NOMO-1 (cell line): ENCODE measurements at regions not wholly inside any gene's neighbourhood (a gene's known extent, or its start where the extent isn't known, plus 50 kb on each side); places are given as distances from the start of the nearest gene placed in this dataset.

Source experiments
- DNase-seq, 2 experiments: peaks; one replicate each; lab custom pipeline; 2025; ENCODE audit not compliant: unreplicated experiment in 2 of 2; lab: John Stamatoyannopoulos, UW

DNA sequence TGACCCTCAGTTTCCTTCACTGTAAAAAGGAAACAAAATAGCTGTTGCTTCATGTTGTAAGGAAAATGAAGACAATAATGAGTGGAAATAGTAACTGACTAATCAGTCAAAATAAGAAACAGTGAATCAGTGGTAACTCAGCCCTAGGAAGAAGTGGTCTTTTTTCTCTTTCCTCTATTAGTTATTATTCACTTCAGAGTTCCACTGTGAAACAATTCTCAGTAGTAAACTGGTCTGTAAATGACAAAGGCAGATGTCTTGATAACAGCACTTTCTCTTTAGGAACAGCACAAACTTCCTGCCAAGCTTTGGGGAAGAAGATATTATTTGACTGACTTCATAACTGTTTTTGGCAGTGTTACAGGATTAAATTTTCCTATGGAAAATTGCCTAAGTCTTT, 600.5 kb upstream of the KLHL1 start:
- DNase-seq = no peak

DNA sequence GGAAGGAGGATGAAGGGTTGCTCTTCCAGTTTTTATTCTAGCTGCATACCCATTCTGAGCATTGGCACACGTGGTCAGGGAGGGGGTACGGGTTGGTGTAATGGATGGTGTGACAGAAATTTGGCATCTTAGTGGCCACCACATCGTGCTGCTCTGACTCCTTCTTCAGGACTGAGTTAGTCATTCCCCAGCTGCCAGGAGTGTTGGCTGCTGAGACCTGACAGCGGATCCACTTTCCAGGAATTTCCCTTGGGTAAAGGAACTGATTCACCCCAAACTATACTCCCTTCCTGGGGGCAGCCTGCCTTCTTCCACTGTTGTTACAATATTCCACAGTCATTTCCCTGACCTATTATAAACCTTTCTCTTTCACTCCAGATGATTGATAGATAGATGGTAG, 595.5 kb upstream of the KLHL1 start:
- DNase-seq = no peak

DNA sequence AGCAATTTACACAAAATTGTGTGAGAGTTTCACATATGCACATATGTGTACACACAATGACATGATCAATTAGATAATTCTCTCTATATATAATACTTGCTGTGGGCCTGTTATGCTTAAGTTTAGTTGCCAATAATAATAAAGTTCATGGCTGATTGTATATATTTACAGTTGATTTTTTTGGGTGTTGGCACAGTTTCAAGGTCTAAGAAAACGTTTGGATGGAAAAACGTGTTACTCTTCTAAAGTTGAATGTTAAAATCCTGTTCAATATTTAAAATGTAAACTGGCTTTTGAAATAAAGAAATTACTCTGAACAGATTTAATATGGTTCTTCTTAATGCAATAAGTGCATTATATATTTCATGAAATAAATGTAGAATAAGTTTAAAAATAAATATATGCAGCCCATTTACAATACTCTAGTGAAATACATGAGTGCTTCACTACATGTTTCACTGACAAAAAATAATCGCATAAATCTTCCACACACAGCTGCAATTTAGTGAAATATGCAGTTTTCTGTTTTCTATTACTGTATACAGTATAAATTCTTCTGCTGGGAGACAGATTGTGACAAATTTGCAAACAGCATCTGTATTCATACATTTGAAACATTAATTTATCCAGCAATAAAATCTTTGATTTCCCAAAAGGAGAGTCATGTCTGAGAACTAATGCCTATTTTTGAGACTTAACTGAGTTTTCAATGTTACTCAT, 586.9 kb upstream of the KLHL1 start:
- DNase-seq = no peak

DNA sequence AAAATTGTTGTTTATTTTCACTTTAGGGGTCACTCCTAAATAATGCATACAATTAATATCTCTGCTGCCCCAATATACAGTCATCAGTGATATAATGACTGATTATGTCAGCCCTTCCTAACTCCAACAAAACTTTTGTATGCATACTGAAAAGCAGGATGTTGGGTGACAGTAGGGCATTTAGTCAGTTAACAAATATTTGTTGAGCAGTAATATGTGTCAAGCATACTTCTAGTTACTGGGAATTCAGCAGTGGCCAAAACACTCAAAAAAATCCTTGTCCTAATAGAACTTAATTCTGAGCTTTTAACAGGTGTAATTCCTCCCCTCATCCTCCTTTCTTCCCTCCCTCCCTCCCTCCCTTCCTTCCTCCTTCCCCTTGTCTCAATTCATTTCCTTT, 560.7 kb upstream of the KLHL1 start:
- no peak for DNase-seq

DNA sequence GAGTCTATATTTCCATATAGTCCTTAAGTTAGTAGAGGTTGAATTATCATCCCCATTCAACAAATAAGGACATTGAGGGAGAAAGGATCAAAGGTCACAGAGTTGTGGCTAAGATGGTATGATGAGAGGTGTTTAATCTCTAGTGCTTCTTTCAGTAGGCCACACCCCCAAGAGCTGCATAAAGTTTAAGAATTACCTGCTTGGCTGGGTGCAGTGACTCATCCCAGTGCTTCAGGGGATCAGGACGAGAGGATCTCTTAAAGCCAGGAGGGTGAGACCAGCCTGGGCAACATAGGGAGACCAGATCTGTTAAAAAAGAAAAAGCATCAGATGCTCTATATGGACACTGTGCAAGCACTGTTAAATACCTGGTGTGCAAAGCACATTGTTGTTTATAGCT, 560.0 kb upstream of the KLHL1 start:
- no peak for DNase-seq

DNA sequence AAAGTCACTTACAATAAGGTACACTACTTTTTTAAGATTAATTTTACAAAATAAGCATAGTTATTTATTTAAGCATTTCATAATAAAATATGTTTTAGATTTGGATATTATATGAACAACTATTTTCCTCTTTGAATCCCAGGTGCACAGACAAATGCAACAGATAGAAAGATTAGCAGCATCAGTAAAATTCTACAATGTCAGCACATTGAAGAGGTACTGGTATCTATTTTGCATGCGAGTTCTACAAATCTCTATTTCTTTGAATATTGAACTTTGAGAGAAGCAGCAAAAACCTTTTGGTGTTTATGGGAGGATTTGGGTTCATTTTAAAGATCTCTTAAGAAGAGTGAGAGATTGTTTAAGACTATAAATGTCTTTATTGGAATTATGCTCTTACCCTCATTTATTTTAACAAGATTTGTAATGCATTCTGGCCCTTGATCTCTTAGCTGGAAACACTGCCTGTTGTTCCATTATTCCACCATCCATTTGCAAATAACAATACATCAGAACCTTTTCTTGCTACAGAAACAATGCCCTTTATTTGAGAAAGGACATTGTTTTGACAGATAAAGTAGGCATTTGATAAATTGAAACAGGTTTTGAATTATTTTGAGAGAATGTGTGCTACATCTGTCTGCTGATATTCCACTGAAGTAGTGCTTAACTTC, 558.8 kb upstream of the KLHL1 start:
- no peak for DNase-seq

DNA sequence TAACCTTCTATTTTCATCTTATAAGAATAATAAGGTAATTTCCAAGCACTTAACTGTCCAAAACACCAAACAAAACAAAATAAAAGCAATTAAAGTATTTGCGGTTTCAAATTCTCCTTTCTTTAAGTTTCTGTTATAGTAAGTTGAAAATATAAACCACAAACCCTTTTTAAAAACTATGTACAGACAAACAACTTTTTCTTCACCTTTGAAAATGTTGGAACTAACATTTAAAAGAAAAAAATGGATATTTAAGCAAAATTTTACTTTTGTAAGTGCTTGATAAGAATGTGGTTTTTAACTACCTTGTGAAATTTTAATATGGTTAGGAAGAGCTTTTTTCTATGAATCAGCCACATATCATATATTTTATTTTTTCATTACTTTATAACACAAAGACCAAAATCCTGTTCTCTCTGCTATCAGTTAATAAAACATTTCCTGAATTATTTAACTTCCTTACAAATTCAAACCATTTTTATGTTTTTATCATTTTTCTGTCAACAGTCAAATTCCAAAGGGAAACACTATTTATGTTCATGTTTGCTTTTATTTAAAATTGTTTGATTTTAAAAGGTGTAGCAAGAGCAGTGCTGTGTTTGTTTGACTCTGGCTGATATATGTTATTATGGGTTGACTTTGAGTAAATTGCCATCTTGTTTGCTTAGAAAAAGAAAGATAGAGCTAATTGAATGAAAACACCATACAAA, 554.1 kb upstream of the KLHL1 start:
- DNase-seq = no peak

DNA sequence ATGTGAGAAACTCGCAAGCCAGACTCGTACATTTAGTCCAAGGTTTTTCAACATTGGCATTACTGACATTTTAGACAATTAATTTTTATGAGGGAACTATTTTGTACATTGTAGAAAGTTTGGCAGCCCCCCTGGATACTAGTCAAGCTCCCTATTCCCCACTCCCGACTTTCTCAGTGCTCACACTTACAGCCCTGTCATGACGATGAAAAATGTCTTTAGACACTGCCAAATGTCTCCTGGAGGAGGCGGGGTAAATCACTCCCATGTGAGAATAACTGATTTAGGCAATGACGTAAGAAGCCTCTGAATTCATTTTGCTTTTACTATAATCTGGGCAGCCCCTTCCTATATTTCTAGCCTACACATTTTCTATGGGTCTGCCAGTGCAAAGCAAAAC, 535.8 kb upstream of the KLHL1 start:
- no peak for DNase-seq

DNA sequence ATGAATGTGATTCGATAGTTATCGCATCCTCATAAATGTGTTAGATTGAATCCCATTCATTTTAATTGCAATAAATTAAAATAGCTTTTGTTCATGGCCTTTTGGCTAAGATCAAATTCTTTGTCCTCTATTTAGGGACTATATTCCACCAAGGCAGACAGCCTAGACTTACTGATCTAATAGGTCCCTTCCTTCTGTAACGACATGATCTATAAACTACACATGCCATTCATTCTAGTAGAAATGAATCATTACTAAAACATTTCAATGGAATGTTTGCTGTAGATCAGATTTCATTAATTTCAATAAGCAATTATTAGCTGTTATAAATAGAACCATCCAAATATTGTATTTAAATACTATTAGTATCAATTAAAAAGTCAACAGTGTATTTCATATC, 526.6 kb upstream of the KLHL1 start:
- DNase-seq = no peak

DNA sequence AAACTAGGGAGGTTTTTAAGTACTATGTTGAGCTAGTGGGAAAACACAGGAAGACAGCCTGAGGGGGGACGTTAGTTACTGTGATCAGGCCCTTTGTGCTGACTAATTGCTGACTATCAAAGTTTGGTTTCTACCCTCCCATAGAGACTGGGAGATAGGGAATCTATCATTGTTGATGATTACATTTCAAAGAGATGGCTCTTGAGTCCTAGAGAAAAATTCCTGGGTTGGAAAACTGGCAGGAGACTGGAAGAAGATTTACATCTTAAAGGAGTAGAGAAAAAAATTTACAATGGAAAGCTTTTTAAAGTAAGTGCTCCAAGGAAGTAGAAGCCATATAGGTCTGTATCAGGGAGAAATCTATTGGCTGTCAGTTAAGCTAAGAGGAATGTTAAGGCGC, 522.0 kb upstream of the KLHL1 start:
- no peak for DNase-seq

DNA sequence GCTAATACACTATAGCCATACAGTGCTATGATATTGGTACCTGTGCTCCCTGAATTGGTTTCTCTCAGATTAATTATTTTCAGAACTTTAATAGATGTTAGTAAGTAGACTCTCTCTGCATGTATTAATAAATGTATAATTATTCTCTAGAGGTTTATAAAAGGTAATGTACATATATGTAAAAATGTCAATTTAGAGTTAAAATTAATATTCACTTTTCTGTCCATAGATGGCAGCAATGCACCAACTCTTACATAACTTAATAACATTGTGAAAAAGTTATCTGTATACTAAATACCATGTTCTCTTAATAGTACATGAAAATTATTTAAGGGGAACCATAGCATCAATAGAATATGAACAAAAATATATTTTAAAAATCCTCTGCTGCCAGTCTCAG, 515.0 kb upstream of the KLHL1 start:
- peak in 1 of 2 experiments; percentile 27 for DNase-seq

DNA sequence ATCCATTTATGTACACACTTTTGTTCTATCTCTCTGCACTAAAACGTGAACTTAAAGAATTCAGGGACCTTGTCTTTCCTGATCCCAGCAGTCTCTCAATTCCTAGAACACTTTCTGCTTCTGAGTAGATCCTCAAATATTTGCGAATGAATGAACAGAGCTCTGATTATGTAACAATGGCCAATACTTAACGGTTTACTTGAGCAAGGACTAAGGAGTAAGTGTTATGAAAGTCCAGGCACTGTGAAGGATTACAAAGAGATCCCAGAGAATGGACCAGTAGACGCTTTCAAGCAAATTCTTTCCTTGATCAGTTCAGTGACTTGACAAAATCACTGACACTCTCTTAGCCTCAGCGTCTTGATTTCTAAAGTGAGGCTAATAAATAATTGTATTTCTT, 514.5 kb upstream of the KLHL1 start:
- no peak for DNase-seq

DNA sequence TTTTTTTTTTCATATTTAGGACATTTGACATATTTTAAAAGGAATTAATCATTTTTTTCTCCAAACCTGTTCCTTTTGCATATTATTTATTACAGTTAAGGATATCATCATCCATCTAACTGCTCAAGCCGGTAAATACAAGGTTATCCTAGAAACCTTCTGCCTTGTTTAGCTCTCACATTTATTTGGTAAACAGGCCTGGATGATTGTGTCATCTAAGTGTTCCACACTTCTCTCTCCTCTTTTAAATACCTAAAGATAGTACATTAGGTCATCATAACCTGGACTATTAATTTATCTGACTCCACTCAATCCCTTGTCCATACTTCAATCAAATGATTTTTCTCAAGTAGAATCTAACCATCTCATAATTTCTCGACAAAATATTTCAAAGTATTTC, 511.7 kb upstream of the KLHL1 start:
- DNase-seq = no peak

DNA sequence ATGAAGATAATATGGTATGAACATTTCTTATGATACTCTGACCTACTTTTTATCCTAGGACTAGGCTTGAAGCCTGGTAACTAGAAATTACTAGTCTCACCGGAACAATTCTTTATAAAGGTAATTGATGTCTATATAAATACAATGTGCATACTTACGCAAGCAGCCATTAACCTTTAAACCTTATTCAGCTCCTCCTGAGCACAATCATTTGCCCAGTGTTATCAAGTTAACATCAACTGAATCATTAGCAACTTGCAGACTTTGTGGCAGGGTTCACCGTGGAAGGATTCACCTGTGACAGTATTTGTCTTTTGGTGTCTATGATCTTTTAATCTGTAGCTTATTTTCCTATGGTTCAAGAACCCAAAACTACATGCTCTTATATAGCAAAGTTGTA, 508.6 kb upstream of the KLHL1 start:
- no peak for DNase-seq

DNA sequence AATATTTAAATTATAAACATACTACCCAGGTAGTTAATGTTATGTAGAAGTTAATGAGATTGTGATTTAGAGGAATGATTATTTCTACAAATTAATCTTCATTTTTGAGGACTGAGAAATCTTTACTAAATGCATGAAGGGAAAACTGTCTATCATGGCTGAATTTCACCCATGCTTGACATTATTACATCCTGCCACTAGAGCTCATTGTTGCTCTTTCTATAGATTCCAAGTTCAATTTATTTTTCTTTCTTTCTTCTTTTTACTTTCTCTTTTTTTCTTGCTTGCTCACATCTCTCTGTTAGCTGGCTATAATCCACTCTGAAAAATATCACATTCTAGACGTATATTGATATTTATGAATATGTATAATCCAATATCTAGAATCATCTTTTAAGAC, 505.0 kb upstream of the KLHL1 start:
- DNase-seq = no peak

DNA sequence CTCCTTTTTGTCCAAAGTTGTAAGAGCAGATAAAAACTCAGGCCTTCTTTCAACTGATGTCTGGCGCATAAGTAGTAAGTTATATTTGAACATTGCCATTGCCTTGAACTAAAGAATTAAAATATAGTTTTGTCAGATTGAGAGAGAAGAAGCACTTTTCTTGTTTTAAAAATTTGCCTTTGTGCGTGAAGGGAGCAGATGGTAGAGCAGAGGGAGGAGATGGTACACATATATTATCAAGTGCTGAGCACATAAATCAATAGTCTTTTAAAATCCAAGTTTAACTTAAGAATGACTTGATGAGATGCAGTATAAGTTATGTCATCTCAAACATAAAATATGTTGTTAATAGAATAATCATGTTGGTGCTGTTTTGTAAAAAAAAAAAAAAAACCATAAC, 504.6 kb upstream of the KLHL1 start:
- no peak for DNase-seq

DNA sequence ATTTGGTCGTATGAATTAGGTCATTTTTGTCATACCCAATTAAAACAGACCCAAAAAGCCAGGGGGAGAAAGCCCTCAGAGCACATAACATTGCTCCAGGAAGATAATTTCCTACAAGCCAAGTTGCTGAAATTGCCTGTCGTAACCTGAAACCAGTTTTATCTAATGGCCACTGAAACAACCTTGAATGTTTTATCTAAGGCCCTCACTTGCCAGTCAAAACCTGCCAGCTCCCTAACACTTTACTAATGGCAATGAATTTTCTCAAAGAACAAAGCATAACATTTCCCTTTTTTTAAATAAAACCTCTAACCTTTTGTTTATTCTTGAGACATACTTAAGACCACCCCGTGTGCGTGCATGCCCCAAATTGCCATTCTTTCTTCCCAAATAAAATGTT, 496.2 kb upstream of the KLHL1 start:
- DNase-seq = no peak

DNA sequence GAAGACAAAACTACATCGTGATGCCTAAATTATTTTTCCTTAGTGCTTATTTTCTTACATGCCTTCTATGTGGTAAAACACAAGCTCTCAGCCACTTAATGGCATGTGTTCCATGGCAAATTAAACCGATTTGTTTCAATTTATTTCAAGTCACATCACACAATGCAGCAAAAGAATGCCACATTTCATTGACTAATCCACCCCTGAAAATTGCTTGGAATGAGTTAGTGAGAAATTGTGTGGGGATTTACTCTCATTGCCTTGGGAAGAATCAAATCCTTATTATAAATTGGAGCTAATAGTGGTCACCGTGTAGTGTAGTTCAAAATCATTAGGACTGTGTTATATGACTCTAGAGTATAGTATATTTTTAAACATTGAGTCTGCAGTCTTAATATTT, 485.5 kb upstream of the KLHL1 start:
- no peak for DNase-seq

DNA sequence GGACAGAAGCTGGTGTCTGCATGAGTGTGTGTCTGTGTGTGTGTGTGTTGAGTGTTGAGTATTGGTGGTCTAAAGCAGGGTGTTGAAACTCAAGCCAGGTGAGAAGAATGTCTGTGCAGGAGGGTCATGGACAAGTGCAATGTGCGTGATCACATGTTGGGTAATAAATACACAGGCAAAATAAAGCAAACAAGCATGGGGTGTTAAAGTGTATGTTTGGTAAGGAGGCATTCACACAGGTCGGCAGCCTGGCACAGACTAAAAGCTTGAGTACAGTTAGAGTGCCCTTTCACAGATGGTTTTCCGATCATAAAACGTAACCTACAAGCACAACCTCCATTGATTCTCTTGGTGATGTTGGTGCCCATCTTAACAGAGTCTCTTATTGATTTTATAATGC, 476.9 kb upstream of the KLHL1 start:
- DNase-seq = no peak

DNA sequence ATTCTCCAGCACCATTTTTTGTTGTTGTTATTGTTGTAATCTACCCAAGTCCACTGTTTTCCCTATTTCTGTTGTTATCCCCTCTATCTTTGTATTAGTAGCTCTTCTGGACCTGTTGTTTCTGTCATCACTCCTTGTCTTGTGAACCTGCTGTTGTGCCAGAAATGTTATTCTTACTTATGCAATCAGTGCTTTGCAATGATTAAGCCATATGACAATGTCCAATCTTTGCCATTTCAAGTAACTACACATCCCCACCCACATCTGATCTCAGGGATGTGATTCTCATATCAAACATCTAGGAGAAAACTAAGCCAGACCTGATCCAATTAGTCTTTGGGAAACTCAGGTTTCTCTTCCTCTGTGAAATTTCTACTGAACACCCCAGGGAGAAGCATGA, 472.6 kb upstream of the KLHL1 start:
- no peak for DNase-seq

DNA sequence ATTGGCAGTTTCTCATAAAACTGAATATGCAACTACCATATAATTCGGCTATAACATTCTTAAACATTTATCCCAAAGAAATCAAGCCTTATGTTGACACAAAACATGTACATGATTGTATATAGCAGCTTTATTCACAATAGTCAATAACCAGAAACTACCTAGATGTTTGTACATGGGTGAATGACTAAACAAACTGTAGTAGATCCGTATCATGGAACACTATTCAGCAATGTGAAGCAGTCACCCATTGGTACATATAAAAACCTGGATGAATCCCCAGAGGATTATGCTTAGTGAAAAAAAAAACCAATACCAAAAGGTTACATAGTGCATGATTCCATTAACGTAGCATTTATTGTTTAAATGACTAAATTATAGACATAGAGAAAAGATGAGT, 471.7 kb upstream of the KLHL1 start:
- DNase-seq = no peak

DNA sequence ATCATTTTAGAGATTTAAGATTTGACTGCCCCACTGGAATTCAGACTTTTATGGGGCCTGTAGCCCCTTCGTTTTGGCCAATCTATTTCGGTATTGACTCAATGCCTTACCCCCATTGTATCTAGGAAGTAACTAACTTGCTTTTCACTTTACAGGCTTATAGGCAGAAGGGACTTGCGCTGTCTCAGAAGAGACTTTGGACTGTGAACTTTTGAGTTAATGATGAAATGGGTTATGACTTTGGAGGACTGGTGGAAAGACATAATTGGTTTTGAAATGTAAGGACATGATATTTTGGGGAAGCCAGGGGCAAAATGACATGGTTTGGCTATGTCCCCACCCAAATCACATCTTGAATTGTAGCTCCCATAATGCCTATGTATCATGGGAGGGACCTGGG, 463.0 kb upstream of the KLHL1 start:
- DNase-seq = no peak
